K562 (cell line): ENCODE measurements at regions not wholly inside any gene's neighbourhood (a gene's known extent, or its start where the extent isn't known, plus 50 kb on each side); places are given as distances from the start of the nearest gene placed in this dataset.

Source experiments
- ATAC-seq: fragments of 200-7000 bp; cut with Tn5 transposase; 3 replicates; pipeline ENCODE4 v1.9.1; 2020; ENCODE audit warnings: moderate library complexity
- BruUV-seq: library from RNA; stranded (reverse); fragments of 400-500 nt; replicated peaks from 2 replicates; lab custom pipeline; 2021; lab: Mats Ljungman, UMichigan
- CTCF ChIA-PET: fragments of 300-600 bp; formaldehyde crosslinking; extraction: SDS; loops from one replicate; lab custom pipeline; 2021; ENCODE audit warnings: low intra/inter-chr PET ratio; lab: Yijun Ruan, JAX
- POLR2A ChIA-PET: fragments of 300-600, 350-650 bp; sonication (Branson Sonifier 250); formaldehyde crosslinking; extraction: SDS; loops from one replicate; lab custom pipeline; 2021; ENCODE audit warnings: antibody characterized with exemption, inconsistent platforms; lab: Yijun Ruan, JAX
- DNase-seq, 4 experiments: peaks; one replicate each; pipeline versions ENCODE4 v3.0.0 to v3.0.0-alpha.2; 2011 to 2018; ENCODE audit warnings: low spot score in 3 of 4, mixed read lengths in 3 of 4; ENCODE audit errors: extremely low read depth in 1 of 4
- FAIRE-seq: peaks from 2 replicates; lab custom pipeline; 2011; peaks lifted over from hg19 to GRCh38; lab: Jason Lieb, UNC
- H2AFZ ChIP-seq: 2 replicates; pipeline ENCODE4 v1.6.0; 2011; ENCODE audit warnings: low read depth, low read length, control low read depth, inconsistent platforms
- H3K27ac ChIP-seq: fragments of 200-600 bp; 3 replicates; pipeline ENCODE4 v1.8.0; 2011; ENCODE audit warnings: low read depth, mild to moderate bottlenecking, control low read depth, inconsistent platforms, low read length, moderate library complexity, mixed read lengths; ENCODE audit errors: extremely low read depth
- H3K27me3 ChIP-seq, 2 experiments: fragments of 300-600 bp in 1 of 2; 2 replicates in 1 of 2; 3 replicates in 1 of 2; pipeline versions ENCODE4 v1.6.0 to v1.8.0; 2011; ENCODE audit warnings: inconsistent platforms in 2 of 2, low read length in 2 of 2, mild to moderate bottlenecking in 1 of 2, mixed read lengths in 1 of 2, moderate library complexity in 1 of 2; ENCODE audit not compliant: control insufficient read depth in 2 of 2, insufficient read depth in 2 of 2
- H3K36me3 ChIP-seq: fragments of 300-600 bp; 3 replicates; pipeline ENCODE4 v1.8.0; 2011; ENCODE audit warnings: mild to moderate bottlenecking, low read length, inconsistent platforms; ENCODE audit not compliant: control insufficient read depth, insufficient read depth
- H3K4me1 ChIP-seq, 2 experiments: fragments of 200-600 bp in 1 of 2; replicated peaks in 1 of 2; 2 replicates in 1 of 2; 3 replicates in 1 of 2; pipeline versions ENCODE4 v1.5.1 to v1.8.0; 2011; ENCODE audit warnings: inconsistent platforms in 2 of 2, low read length in 2 of 2, mild to moderate bottlenecking in 1 of 2, mixed read lengths in 1 of 2, moderate library complexity in 1 of 2; ENCODE audit not compliant: control insufficient read depth in 2 of 2, insufficient read depth in 2 of 2
- H3K4me2 ChIP-seq: 2 replicates; pipeline ENCODE4 v1.6.1; 2011; ENCODE audit warnings: low read length, control low read depth, inconsistent platforms, mixed read lengths; ENCODE audit not compliant: insufficient read depth
- H3K4me3 ChIP-seq: fragments of 200-600 bp; sonication (generic), shearing (Covaris generic); 2 replicates; pipeline ENCODE4 v1.5.1; 2016; ENCODE audit warnings: control low read depth, inconsistent platforms
- H3K79me2 ChIP-seq: fragments of 200-600 bp; 3 replicates; pipeline ENCODE4 v1.8.0; 2011; ENCODE audit warnings: low read length, inconsistent platforms; ENCODE audit not compliant: control insufficient read depth, insufficient read depth
- H3K9ac ChIP-seq, 2 experiments: 2 replicates each; pipeline versions ENCODE4 v1.6.0 to v1.6.1; 2011; ENCODE audit warnings: low read depth in 2 of 2, low read length in 2 of 2, control low read depth in 1 of 2, inconsistent platforms in 1 of 2, mild to moderate bottlenecking in 1 of 2, mixed read lengths in 1 of 2; ENCODE audit not compliant: insufficient read depth in 1 of 2
- H3K9me1 ChIP-seq: one replicate; pipeline ENCODE4 v1.6.0; 2011; ENCODE audit warnings: inconsistent platforms, mild to moderate bottlenecking, low read length, moderate library complexity; ENCODE audit not compliant: control insufficient read depth, insufficient read depth
- H3K9me3 ChIP-seq: replicated peaks from 2 replicates; pipeline ENCODE4 v1.5.1; 2011; ENCODE audit warnings: low read depth, low read length, inconsistent platforms; ENCODE audit not compliant: control insufficient read depth, insufficient read depth
- H4K20me1 ChIP-seq: replicated peaks from 2 replicates; pipeline ENCODE4 v1.6.1; 2011; ENCODE audit warnings: low read length, inconsistent platforms, mixed read lengths; ENCODE audit not compliant: control insufficient read depth, insufficient read depth
- MCM3 ChIP-seq: fragments of 450-650 bp; IDR thresholded peaks from 2 replicates; pipeline ENCODE4 v1.6.1; 2016
- THRA ChIP-seq: fragments of 450-650 bp; IDR thresholded peaks from 2 replicates; pipeline ENCODE4 v1.6.1; 2017; ENCODE audit warnings: mild to moderate bottlenecking, moderate library complexity
- ZNF512 ChIP-seq: IDR thresholded peaks from 2 replicates; pipeline ENCODE4 v1.6.1; 2016; ENCODE audit warnings: missing genetic modification characterization, missing compliant biosample characterization
- WGBS: fragments of 100-300 bp; shearing (Covaris generic); methylation state at CpG from one replicate; pipeline ENCODE4 v1.1.6; 2016; ENCODE audit warnings: low coverage, mixed read lengths; ENCODE audit not compliant: insufficient coverage; ENCODE audit errors: missing lambda C conversion rate; 5-methylcytosine and 5-hydroxymethylcytosine counted together
- in situ Hi-C: fragments of 300-500 bp; cut with MboI; formaldehyde crosslinking; loops from 4 replicates; pipeline ENCODE4 v1.15.0; 2018; ENCODE audit warnings: inconsistent platforms, mixed read lengths
- intact Hi-C: fragments of 100-400 bp; cut with micrococcal nuclease; formaldehyde crosslinking; loops from 2 replicates; pipeline ENCODE4 v1.14.2; 2022

- CTCF ChIA-PET: no interaction called here
- H3K9ac ChIP-seq: no peak overlapping the region
- DNase-seq (no peak), FAIRE-seq (no peak), ATAC-seq (no peak)
- H3K9me1 ChIP-seq: no peaks in the 10 kb centered on the region
- no peaks in the 10 kb centered on the region for H3K4me1 ChIP-seq
- no peak overlapping the region for H2AFZ ChIP-seq
- H3K36me3 ChIP-seq: no peaks in the 10 kb centered on the region
- peaks cover 28% of the 10 kb centered on the region in 2 experiments for H3K27me3 ChIP-seq
- intact Hi-C loops: no loop called here
- H3K27ac ChIP-seq: no peak overlapping the region
- no peaks in the 10 kb centered on the region for H4K20me1 ChIP-seq
- WGBS: 3% methylated on average over 5 of the region's 5 CpGs
- H3K4me2 ChIP-seq: no peak overlapping the region
- POLR2A ChIA-PET: interaction anchor here (0.6 to 1.0 kb wide), 2 partner anchors 9 to 14 kb away, joined by 3 read pairs; no protein-coding TSS in a partner anchor
- no peaks in the 10 kb centered on the region for H3K9me3 ChIP-seq
- H3K79me2 ChIP-seq: no peaks in the 10 kb centered on the region
- TF ChIP-seq MCM3 (0 out of 2 replicates have a peak, but pooled peaks have one; percentile 18), THRA (no peak), ZNF512 (0 out of 2 replicates have a peak, but pooled peaks have one; percentile 32)
- H3K4me3 ChIP-seq: no peak overlapping the region
- no TSS peak for BruUV-seq
- in situ Hi-C loops: no loop called here
Observed at GRCh38 chr7:149673006-149673405, 100.4 kb downstream of the ZNF467 start.
